H1 (cell line): ENCODE measurements at regions not wholly inside any gene's neighbourhood (a gene's known extent, or its start where the extent isn't known, plus 50 kb on each side); places are given as distances from the start of the nearest gene placed in this dataset.

Source experiments
- CTCF ChIA-PET: fragments of 300-600 bp; sonication (Branson Sonifier 250); formaldehyde crosslinking; loops from one replicate; lab custom pipeline; 2021; ENCODE audit not compliant: partially characterized antibody; lab: Charles Lee
- POLR2A ChIA-PET: fragments of 300-600 bp; sonication (Branson Sonifier 250); formaldehyde crosslinking; loops from one replicate; lab custom pipeline; 2021; ENCODE audit warnings: inconsistent platforms; ENCODE audit not compliant: partially characterized antibody; lab: Charles Lee
- DNase-seq, 2 experiments: peaks; one replicate each; pipeline versions ENCODE4 v3.0.0 to v3.0.0-alpha.2; 2010 to 2022; ENCODE audit warnings: low spot score in 2 of 2, low read depth in 1 of 2, mixed read lengths in 1 of 2
- FAIRE-seq: peaks from 2 replicates; lab custom pipeline; 2011; peaks lifted over from hg19 to GRCh38; lab: Jason Lieb, UNC
- H2AFZ ChIP-seq: 2 replicates; pipeline ENCODE4 v1.8.1; 2012; ENCODE audit warnings: low read length, inconsistent platforms
- H2AK5ac ChIP-seq: 2 replicates; pipeline ENCODE4 v1.6.1; 2013; ENCODE audit warnings: low read depth, low read length
- H2BK120ac ChIP-seq: replicated peaks from 2 replicates; pipeline ENCODE3; 2013; ENCODE audit warnings: low read depth, low read length, inconsistent platforms
- H2BK12ac ChIP-seq: 2 replicates; pipeline ENCODE4 v1.6.1; 2013; ENCODE audit warnings: low read depth, low read length
- H2BK15ac ChIP-seq: 2 replicates; pipeline ENCODE4 v1.6.1; 2013; ENCODE audit warnings: low read length
- H2BK20ac ChIP-seq: 2 replicates; pipeline ENCODE4 v1.6.1; 2013; ENCODE audit warnings: low read length
- H2BK5ac ChIP-seq: 2 replicates; pipeline ENCODE4 v1.6.1; 2013; ENCODE audit warnings: low read depth, low read length
- H3K14ac ChIP-seq: 2 replicates; pipeline ENCODE4 v1.6.1; 2013; ENCODE audit warnings: inconsistent platforms; ENCODE audit not compliant: insufficient read length
- H3K18ac ChIP-seq: 2 replicates; pipeline ENCODE4 v1.6.1; 2013; ENCODE audit warnings: low read length; ENCODE audit errors: extremely low read depth
- H3K23ac ChIP-seq: 2 replicates; pipeline ENCODE4 v1.6.1; 2013; ENCODE audit warnings: inconsistent platforms; ENCODE audit not compliant: insufficient read length
- H3K23me2 ChIP-seq: 2 replicates; pipeline ENCODE4 v1.6.1; 2013; ENCODE audit warnings: low read depth, low read length
- H3K27ac ChIP-seq: 2 replicates; pipeline ENCODE4 v1.6.1; 2011; ENCODE audit warnings: low read depth, low read length, inconsistent platforms
- H3K27me3 ChIP-seq, 4 experiments: replicated peaks in 1 of 4; 1 replicate in 1 of 4; 2 replicates in 3 of 4; pipeline versions ENCODE4 v1.6.1 to v1.8.1; 2011 to 2013; ENCODE audit warnings: low read length in 3 of 4, mild to moderate bottlenecking in 3 of 4, inconsistent platforms in 2 of 4, mixed read lengths in 2 of 4, moderate library complexity in 1 of 4; ENCODE audit not compliant: control insufficient read depth in 3 of 4, insufficient read depth in 3 of 4; ENCODE audit errors: extremely low read depth in 1 of 4
- H3K36me3 ChIP-seq, 4 experiments: 2 replicates each; pipeline versions ENCODE4 v1.6.1 to v1.8.1; 2011 to 2013; ENCODE audit warnings: mild to moderate bottlenecking in 4 of 4, low read length in 3 of 4, moderate library complexity in 2 of 4, control low read depth in 1 of 4, inconsistent platforms in 1 of 4; ENCODE audit not compliant: insufficient read depth in 4 of 4, control insufficient read depth in 2 of 4
- H3K4ac ChIP-seq: replicated peaks from 2 replicates; pipeline ENCODE3; 2013; ENCODE audit warnings: low read length, low read depth, mixed read lengths, inconsistent platforms; ENCODE audit not compliant: insufficient read length
- H3K4me1 ChIP-seq, 4 experiments: replicated peaks in 1 of 4; 1 replicate in 1 of 4; 2 replicates in 3 of 4; pipeline versions ENCODE4 v1.6.1 to v1.8.1; 2011 to 2013; ENCODE audit warnings: low read length in 3 of 4, inconsistent platforms in 2 of 4, mixed read lengths in 1 of 4; ENCODE audit not compliant: insufficient read depth in 4 of 4, control insufficient read depth in 3 of 4
- H3K4me2 ChIP-seq, 2 experiments: 2 replicates each; pipeline versions ENCODE4 v1.6.1 to v1.8.1; 2011 to 2013; ENCODE audit warnings: low read depth in 2 of 2, low read length in 2 of 2, control low read depth in 1 of 2, inconsistent platforms in 1 of 2, mild to moderate bottlenecking in 1 of 2; ENCODE audit not compliant: insufficient read depth in 1 of 2
- H3K4me3 ChIP-seq, 4 experiments: fragments of 200-600, 300-600 bp in 1 of 4; sonication (generic), shearing (Covaris generic), sonication (Bioruptor Twin) in 1 of 4; 2 replicates each; pipeline versions ENCODE4 v1.5.1 to v1.8.1; 2011 to 2016; ENCODE audit warnings: low read length in 4 of 4, low read depth in 3 of 4, control low read depth in 2 of 4, inconsistent platforms in 2 of 4, mild to moderate bottlenecking in 2 of 4, mixed read lengths in 1 of 4, moderate library complexity in 1 of 4; ENCODE audit not compliant: insufficient read depth in 2 of 4; ENCODE audit errors: extremely low read depth in 1 of 4
- H3K56ac ChIP-seq: replicated peaks from 2 replicates; pipeline ENCODE3; 2013; ENCODE audit warnings: low read depth, mild to moderate bottlenecking, mixed read lengths, low read length, inconsistent platforms; ENCODE audit not compliant: insufficient read length
- H3K79me1 ChIP-seq: 2 replicates; pipeline ENCODE4 v1.6.1; 2013; ENCODE audit warnings: low read depth, low read length, control low read depth
- H3K79me2 ChIP-seq, 2 experiments: 2 replicates each; pipeline versions ENCODE4 v1.6.1 to v1.8.1; 2012 to 2013; ENCODE audit warnings: low read length in 2 of 2, mild to moderate bottlenecking in 2 of 2, inconsistent platforms in 1 of 2; ENCODE audit not compliant: insufficient read depth in 2 of 2, control insufficient read depth in 1 of 2
- H3K9ac ChIP-seq, 4 experiments: replicated peaks in 1 of 4; 1 replicate in 1 of 4; 2 replicates in 3 of 4; pipeline versions ENCODE4 v1.6.1 to v1.8.1; 2011 to 2013; ENCODE audit warnings: low read depth in 3 of 4, low read length in 3 of 4, control low read depth in 2 of 4, mild to moderate bottlenecking in 2 of 4, moderate library complexity in 2 of 4, inconsistent platforms in 1 of 4; ENCODE audit errors: extremely low read depth in 1 of 4
- H3K9me3 ChIP-seq, 2 experiments: 2 replicates each; pipeline versions ENCODE4 v1.6.1 to v1.8.1; 2012 to 2013; ENCODE audit warnings: mild to moderate bottlenecking in 2 of 2, moderate library complexity in 2 of 2, control low read depth in 1 of 2, inconsistent platforms in 1 of 2, low read depth in 1 of 2, low read length in 1 of 2, mixed read lengths in 1 of 2; ENCODE audit not compliant: insufficient read depth in 2 of 2
- H4K20me1 ChIP-seq, 2 experiments: replicated peaks in 1 of 2; 2 replicates each; pipeline versions ENCODE3 to v1.8.1; 2011 to 2013; ENCODE audit warnings: inconsistent platforms in 2 of 2, low read length in 2 of 2, mild to moderate bottlenecking in 1 of 2; ENCODE audit not compliant: insufficient read depth in 2 of 2, control insufficient read depth in 1 of 2
- H4K5ac ChIP-seq: 2 replicates; pipeline ENCODE4 v1.6.1; 2013; ENCODE audit warnings: low read length, low read depth, mixed read lengths, inconsistent platforms; ENCODE audit not compliant: insufficient read length
- H4K8ac ChIP-seq: 2 replicates; pipeline ENCODE4 v1.8.0; 2013; ENCODE audit warnings: mild to moderate bottlenecking, moderate library complexity, low read length, inconsistent platforms; ENCODE audit not compliant: insufficient read depth; ENCODE audit errors: extremely low read depth
- H4K91ac ChIP-seq: replicated peaks from 2 replicates; pipeline ENCODE3; 2013; ENCODE audit warnings: low read length, mixed read lengths, inconsistent platforms; ENCODE audit not compliant: insufficient read length
- BACH1 ChIP-seq: IDR thresholded peaks from 2 replicates; pipeline ENCODE4 v1.6.1; 2012; ENCODE audit warnings: low read length, improper control_type of control experiment
- HDAC6 ChIP-seq: IDR thresholded peaks from one replicate; pipeline ENCODE4 v1.7.1; 2012; ENCODE audit warnings: low read depth, mild to moderate bottlenecking, inconsistent platforms, low read length, moderate library complexity
- MAFK ChIP-seq: IDR thresholded peaks from 2 replicates; pipeline ENCODE4 v1.6.1; 2012; ENCODE audit warnings: low read depth, mild to moderate bottlenecking, improper control_type of control experiment, low read length
- WGBS, 2 experiments: shearing (Covaris generic) in 1 of 2; methylation state at CpG; one replicate each; pipeline versions ENCODE4 v1.1.6 to v1.1.7; 2013 to 2015; ENCODE audit warnings: low lambda C conversion rate in 2 of 2, mixed read lengths in 2 of 2, inconsistent platforms in 1 of 2, low coverage in 1 of 2, missing lambda C conversion rate in 1 of 2; ENCODE audit not compliant: insufficient replicate concordance in 2 of 2, insufficient coverage in 1 of 2, insufficient read length in 1 of 2; ENCODE audit errors: extremely low coverage in 1 of 2, missing lambda C conversion rate in 1 of 2; 5-methylcytosine and 5-hydroxymethylcytosine counted together

GRCh38 chr1:196078691-196079090 is 529.5 kb downstream of the KCNT2 start:
- Histone ChIP-seq H3K4me3 (no peak overlapping the region), H4K8ac (no peak overlapping the region), H2BK5ac (no peak overlapping the region), H4K20me1 (no peaks in the 10 kb centered on the region), H3K27ac (no peak overlapping the region), H3K4ac (no peak overlapping the region), H2BK12ac (no peak overlapping the region), H3K9me3 (no peaks in the 10 kb centered on the region), H2AK5ac (no peak overlapping the region), H3K79me1 (no peaks in the 10 kb centered on the region), H3K18ac (no peak overlapping the region), H2BK120ac (no peak overlapping the region), H3K9ac (no peak overlapping the region), H3K23ac (no peak overlapping the region), H3K14ac (no peak overlapping the region), H2BK20ac (no peak overlapping the region), H3K56ac (no peak overlapping the region), H3K36me3 (no peaks in the 10 kb centered on the region), H3K4me1 (no peaks in the 10 kb centered on the region), H2BK15ac (no peak overlapping the region), H3K4me2 (no peak overlapping the region), H4K5ac (no peak overlapping the region), H4K91ac (no peak overlapping the region), H2AFZ (no peak overlapping the region; the same call in 1 of the 2 replicates), H3K23me2 (no peaks in the 10 kb centered on the region), H3K27me3 (no peaks in the 10 kb centered on the region), H3K79me2 (no peaks in the 10 kb centered on the region)
- POLR2A ChIA-PET = no interaction called here
- CTCF ChIA-PET = interaction anchor here (1.4 kb wide), 1 partner anchor 12 kb away, joined by 3 read pairs; no protein-coding TSS in a partner anchor
- FAIRE-seq (no peak), DNase-seq (no peak)
- 91% methylated on average over 3 of the region's 3 CpGs; no CpG with 5 or more reads in 1 of the 2 experiments for WGBS, 2 experiments
- TF ChIP-seq MAFK = peak; percentile 66
- TF ChIP-seq HDAC6 = no peak
- peak; percentile 88 for TF ChIP-seq BACH1
